AG09309 (cell line): ENCODE measurements at regions not wholly inside any gene's neighbourhood (a gene's known extent, or its start where the extent isn't known, plus 50 kb on each side); places are given as distances from the start of the nearest gene placed in this dataset.

Experiments
- DNase-seq: peaks from one replicate; pipeline ENCODE4 v3.0.0-alpha.2; 2010; ENCODE audit warnings: low read depth
- H3K4me3 ChIP-seq: 2 replicates; pipeline ENCODE4 v1.5.1; 2011; ENCODE audit warnings: mild to moderate bottlenecking, low read depth, low read length, moderate library complexity; ENCODE audit not compliant: control insufficient read depth
- CTCF ChIP-seq: IDR thresholded peaks from 2 replicates; pipeline ENCODE4 v1.5.1; 2011; ENCODE audit warnings: mild to moderate bottlenecking, low read depth, low read length, inconsistent platforms; ENCODE audit not compliant: insufficient read depth, control insufficient read depth; ENCODE audit errors: missing control alignments

GRCh38 chr14:49989966-49990365, 97.1 kb downstream of the ARF6 start:
- no peak for TF ChIP-seq CTCF
- DNase-seq, result no peak
- H3K4me3 ChIP-seq, result no peak overlapping the region

GRCh38 chr14:49991491-49991890, 98.6 kb downstream of the ARF6 start:
- TF ChIP-seq CTCF, result no peak
- no peak for DNase-seq
- no peak overlapping the region for H3K4me3 ChIP-seq

- no peak for DNase-seq
- H3K4me3 ChIP-seq, result no peak overlapping the region
- TF ChIP-seq CTCF, result no peak
Observed at GRCh38 chr14:49992036-49992435, 99.2 kb downstream of the ARF6 start.

- no peak for TF ChIP-seq CTCF
- no peak overlapping the region for H3K4me3 ChIP-seq
Observed at GRCh38 chr14:49992448-49992847, 99.6 kb downstream of the ARF6 start.

GRCh38 chr14:49992901-49993339, 100.0 kb downstream of the ARF6 start:
- no peak for DNase-seq
- H3K4me3 ChIP-seq, result no peak overlapping the region
- TF ChIP-seq CTCF, result no peak

More at GRCh38 chr14:49992448-49992847, 99.6 kb downstream of the ARF6 start:
- no peak for DNase-seq

- H3K4me3 ChIP-seq, result no peak overlapping the region
- no peak for TF ChIP-seq CTCF
- no peak for DNase-seq
Observed at GRCh38 chr14:49993565-49993964, 100.7 kb downstream of the ARF6 start.
